ENCODE measurements at regions not wholly inside any gene's neighbourhood (a gene's known extent, or its start where the extent isn't known, plus 50 kb on each side); places are given as distances from the start of the nearest gene placed in this dataset.

- no peak for TF ChIP-seq CTCF (IDR thresholded peaks at IDR 0.05)
- TF ChIP-seq POLR2AphosphoS5 (IDR thresholded peaks at IDR 0.05): no peak
These were observed 333.4 kb upstream of the ADGRL2 start for GRCh38 chr1:81467383-81467782.

Measured in prostate gland (tissue), 2 donors.